ENCODE measurements at regions not wholly inside any gene's neighbourhood (a gene's known extent, or its start where the extent isn't known, plus 50 kb on each side); places are given as distances from the start of the nearest gene placed in this dataset.

DNA sequence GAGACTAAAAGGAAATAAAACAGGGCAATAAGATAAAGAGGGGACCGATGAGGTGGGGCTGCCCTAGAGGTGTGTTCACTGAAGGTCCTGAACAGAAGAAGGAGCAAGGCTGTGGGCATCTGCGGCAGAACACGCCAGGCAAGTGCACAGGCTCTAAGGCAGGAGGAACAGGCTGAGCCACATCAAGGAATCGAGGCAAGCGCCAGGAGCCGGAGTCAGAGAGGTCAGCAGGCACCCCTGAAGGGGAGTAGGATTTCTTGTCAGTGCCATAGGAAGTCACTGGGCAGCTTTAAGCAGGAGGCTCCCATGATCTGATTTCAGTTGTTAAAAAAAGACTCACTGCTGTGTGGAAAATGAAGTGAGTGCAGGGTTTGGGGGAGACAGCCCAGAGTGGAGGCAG lies 186.5 kb downstream of the KATNIP start:
- Histone ChIP-seq H4K91ac (ENCODE audit: insufficient read depth, low read depth, low read length) (no peak overlapping the region), H2AFZ (replicated peaks; ENCODE audit: low read length, poor library complexity) (no peak overlapping the region), H2AK5ac (ENCODE audit: low read depth, low read length) (no peak overlapping the region), H3K27ac (ENCODE audit: insufficient read depth, low read length) (no peak overlapping the region), H3K9me3 (ENCODE audit: control insufficient read depth, insufficient read depth, low read length) (no peaks in the 10 kb centered on the region), H2AK9ac (replicated peaks; ENCODE audit: low read depth, low read length, poor library complexity) (no peak overlapping the region), H3K18ac (ENCODE audit: low read depth, low read length) (no peak overlapping the region), H3K23ac (ENCODE audit: low read depth, low read length) (no peak overlapping the region), H3K9ac (ENCODE audit: low read depth, low read length) (no peak overlapping the region), H2BK5ac (ENCODE audit: low read depth, low read length, poor library complexity, severe bottlenecking) (no peak overlapping the region), H3K27me3 (ENCODE audit: control insufficient read depth, insufficient read depth, low read length) (no peaks in the 10 kb centered on the region), H3K4me2 (ENCODE audit: low read depth, low read length) (no peak overlapping the region), H3K4me3 (ENCODE audit: insufficient read depth, low read depth, low read length) (no peak overlapping the region), H2BK15ac (ENCODE audit: low read depth, low read length) (no peak overlapping the region), H3K56ac (ENCODE audit: extremely low read depth, insufficient read depth, low read length) (no peak overlapping the region), H3K79me1 (ENCODE audit: low read depth in 1 of 2, low read length in 2 of 2) (no peaks in the 10 kb centered on the region), H4K20me1 (ENCODE audit: insufficient read depth, low read length) (no peaks in the 10 kb centered on the region), H3K4me1 (ENCODE audit: control insufficient read depth, insufficient read depth, low read length) (peaks cover 2% of the 10 kb centered on the region; the same call in 1 of the 2 replicates), H3K14ac (replicated peaks; ENCODE audit: low read depth, low read length) (no peak overlapping the region), H2BK120ac (ENCODE audit: low read depth, low read length) (no peak overlapping the region), H4K8ac (ENCODE audit: low read depth in 2 of 2, low read length in 2 of 2) (no peak overlapping the region), H3K9me1 (ENCODE audit: insufficient read depth, low read length) (peaks cover 3% of the 10 kb centered on the region; the same call in 1 of the 2 replicates), H3K36me3 (ENCODE audit: control insufficient read depth, insufficient read depth, low read length) (peaks cover 10% of the 10 kb centered on the region), H3K4ac (ENCODE audit: low read depth, low read length) (no peak overlapping the region), H4K5ac (ENCODE audit: low read depth, low read length) (no peak overlapping the region), H2BK20ac (ENCODE audit: low read depth, low read length) (no peak overlapping the region)
- in situ Hi-C loops (cut with MboI; ENCODE audit: low sequenced_read_pairs) = no loop called here
- DNase-seq (no peak), ATAC-seq (ENCODE audit: low read depth) (no peak)
- 86% methylated on average over 4 of the region's 6 CpGs; no CpG with 5 or more reads in 1 of the 2 experiments for WGBS, 2 experiments (ENCODE audit: extremely low coverage in 2 of 2, insufficient read length in 1 of 2)
- ChIA-PET CTCF (interaction anchor here (0.5 to 0.9 kb wide), 2 partner anchors 17 to 173 kb away, joined by 3 to 4 read pairs; no protein-coding TSS in a partner anchor), POLR2A (ENCODE audit: unreplicated experiment) (no interaction called here)
- no TSS peak for BruUV-seq (replicated peaks)
- TF ChIP-seq MAZ (IDR thresholded peaks at IDR 0.05; ENCODE audit: borderline replicate concordance, low read depth, low read length) (no peak), NFE2L2 (IDR thresholded peaks at IDR 0.05; ENCODE audit: low read depth, low read length) (no peak), RCOR1 (IDR thresholded peaks at IDR 0.05; ENCODE audit: insufficient replicate concordance, low read length) (no peak), MXI1 (IDR thresholded peaks at IDR 0.05; ENCODE audit: borderline replicate concordance, low read depth, low read length) (no peak), POLR2A (IDR thresholded peaks at IDR 0.05; ENCODE audit: low read depth, low read length) (no peak), MAFK (IDR thresholded peaks at IDR 0.05; ENCODE audit: low read depth, low read length) (no peak), RFX5 (IDR thresholded peaks at IDR 0.05; ENCODE audit: low read depth, low read length) (no peak), CEBPB (IDR thresholded peaks at IDR 0.05; ENCODE audit: low read depth, low read length) (no peak), SMC3 (IDR thresholded peaks at IDR 0.05; ENCODE audit: low read depth, low read length) (no peak), BHLHE40 (IDR thresholded peaks at IDR 0.05; ENCODE audit: low read depth, low read length) (no peak), CHD1 (IDR thresholded peaks at IDR 0.05; ENCODE audit: low read depth, low read length) (no peak)
- TF ChIP-seq, protein P1, sequence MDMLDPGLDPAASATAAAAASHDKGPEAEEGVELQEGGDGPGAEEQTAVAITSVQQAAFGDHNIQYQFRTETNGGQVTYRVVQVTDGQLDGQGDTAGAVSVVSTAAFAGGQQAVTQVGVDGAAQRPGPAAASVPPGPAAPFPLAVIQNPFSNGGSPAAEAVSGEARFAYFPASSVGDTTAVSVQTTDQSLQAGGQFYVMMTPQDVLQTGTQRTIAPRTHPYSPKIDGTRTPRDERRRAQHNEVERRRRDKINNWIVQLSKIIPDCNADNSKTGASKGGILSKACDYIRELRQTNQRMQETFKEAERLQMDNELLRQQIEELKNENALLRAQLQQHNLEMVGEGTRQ (IDR thresholded peaks at IDR 0.05; ENCODE audit: low read depth, low read length) = no peak
- TF ChIP-seq, protein P2, sequence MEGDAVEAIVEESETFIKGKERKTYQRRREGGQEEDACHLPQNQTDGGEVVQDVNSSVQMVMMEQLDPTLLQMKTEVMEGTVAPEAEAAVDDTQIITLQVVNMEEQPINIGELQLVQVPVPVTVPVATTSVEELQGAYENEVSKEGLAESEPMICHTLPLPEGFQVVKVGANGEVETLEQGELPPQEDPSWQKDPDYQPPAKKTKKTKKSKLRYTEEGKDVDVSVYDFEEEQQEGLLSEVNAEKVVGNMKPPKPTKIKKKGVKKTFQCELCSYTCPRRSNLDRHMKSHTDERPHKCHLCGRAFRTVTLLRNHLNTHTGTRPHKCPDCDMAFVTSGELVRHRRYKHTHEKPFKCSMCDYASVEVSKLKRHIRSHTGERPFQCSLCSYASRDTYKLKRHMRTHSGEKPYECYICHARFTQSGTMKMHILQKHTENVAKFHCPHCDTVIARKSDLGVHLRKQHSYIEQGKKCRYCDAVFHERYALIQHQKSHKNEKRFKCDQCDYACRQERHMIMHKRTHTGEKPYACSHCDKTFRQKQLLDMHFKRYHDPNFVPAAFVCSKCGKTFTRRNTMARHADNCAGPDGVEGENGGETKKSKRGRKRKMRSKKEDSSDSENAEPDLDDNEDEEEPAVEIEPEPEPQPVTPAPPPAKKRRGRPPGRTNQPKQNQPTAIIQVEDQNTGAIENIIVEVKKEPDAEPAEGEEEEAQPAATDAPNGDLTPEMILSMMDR (conservative IDR thresholded peaks at IDR 0.05; ENCODE audit: low read depth, low read length) = no peak
- dilution Hi-C loops (cut with HindIII; ENCODE audit: low sequenced_read_pairs, unreplicated experiment) = no loop called here
- intact Hi-C loops (cut with micrococcal nuclease) = no loop called here

All from IMR-90 (cell line).